Natural killer cell treated with Interleukin-12 subunit alpha and Interleukin-12 subunit beta and Interleukin-15 and Interleukin-18, amount 100 ng/mL, for 72 hours (primary cell): ENCODE measurements at regions not wholly inside any gene's neighbourhood (a gene's known extent, or its start where the extent isn't known, plus 50 kb on each side); places are given as distances from the start of the nearest gene placed in this dataset.

ENCODE experiments used
- ATAC-seq, 2 donors: fragments of 150-1000 bp; cut with Tn5 transposase in 1 of 2; sonication (Bioruptor Pico), chemical (Tn5 transposase) in 1 of 2; 2 replicates each; pipeline ENCODE4 v1.10.0; 2021
- DNase-seq: peaks from one replicate; pipeline ENCODE4 v3.0.0; 2022; ENCODE audit warnings: low spot score
- H3K27ac Mint-ChIP-seq, 2 donors: 1 replicate in 1 of 2; 2 replicates in 1 of 2; pipeline ENCODE4 v1.8.0; 2022; ENCODE audit warnings: mixed read lengths in 2 of 2, mild to moderate bottlenecking in 1 of 2, moderate library complexity in 1 of 2
- H3K27me3 Mint-ChIP-seq, 2 donors: 1 replicate in 1 of 2; 2 replicates in 1 of 2; pipeline ENCODE4 v1.8.0; 2022; ENCODE audit warnings: mixed read lengths in 2 of 2
- H3K36me3 Mint-ChIP-seq: one replicate; pipeline ENCODE4 v1.8.0; 2022; ENCODE audit warnings: mixed read lengths
- H3K4me1 Mint-ChIP-seq, 2 donors: 1 replicate in 1 of 2; 2 replicates in 1 of 2; pipeline ENCODE4 v1.8.0; 2022; ENCODE audit warnings: low read depth in 2 of 2, mixed read lengths in 2 of 2, mild to moderate bottlenecking in 1 of 2
- H3K4me3 Mint-ChIP-seq: one replicate; pipeline ENCODE4 v1.8.0; 2022; ENCODE audit warnings: mixed read lengths
- H3K9me3 Mint-ChIP-seq: 2 replicates; pipeline ENCODE4 v1.8.0; 2022; ENCODE audit warnings: mixed read lengths

DNA sequence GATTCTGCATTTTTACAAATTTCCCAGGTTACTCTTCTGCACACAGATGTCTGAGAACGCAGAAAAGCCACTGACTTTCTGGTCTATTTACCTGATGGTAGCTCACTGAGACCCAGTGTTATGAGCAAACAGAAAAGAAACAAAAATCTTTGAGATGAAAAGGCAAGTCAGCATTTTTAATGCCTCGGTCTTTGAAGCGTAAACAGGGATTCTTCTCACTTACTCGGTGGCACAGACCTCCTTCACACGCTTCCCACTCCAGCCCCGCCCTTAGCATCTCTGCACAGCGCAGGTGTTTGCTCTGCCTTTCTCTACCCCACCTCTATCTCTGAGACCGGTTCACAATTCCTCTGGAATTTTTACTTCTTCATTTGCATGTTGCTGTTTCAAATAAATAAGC lies 195.0 kb upstream of the IRX1 start:
- Mint-ChIP-seq H3K9me3 (peaks cover 9% of the 10 kb centered on the region), H3K4me3 (no peak overlapping the region), H3K27ac (no peak overlapping the region), H3K36me3 (peaks cover 4% of the 10 kb centered on the region), H3K4me1 (no peaks in the 10 kb centered on the region), H3K27me3 (no peaks in the 10 kb centered on the region)
- ATAC-seq, result no peak
- DNase-seq, result no peak

DNA sequence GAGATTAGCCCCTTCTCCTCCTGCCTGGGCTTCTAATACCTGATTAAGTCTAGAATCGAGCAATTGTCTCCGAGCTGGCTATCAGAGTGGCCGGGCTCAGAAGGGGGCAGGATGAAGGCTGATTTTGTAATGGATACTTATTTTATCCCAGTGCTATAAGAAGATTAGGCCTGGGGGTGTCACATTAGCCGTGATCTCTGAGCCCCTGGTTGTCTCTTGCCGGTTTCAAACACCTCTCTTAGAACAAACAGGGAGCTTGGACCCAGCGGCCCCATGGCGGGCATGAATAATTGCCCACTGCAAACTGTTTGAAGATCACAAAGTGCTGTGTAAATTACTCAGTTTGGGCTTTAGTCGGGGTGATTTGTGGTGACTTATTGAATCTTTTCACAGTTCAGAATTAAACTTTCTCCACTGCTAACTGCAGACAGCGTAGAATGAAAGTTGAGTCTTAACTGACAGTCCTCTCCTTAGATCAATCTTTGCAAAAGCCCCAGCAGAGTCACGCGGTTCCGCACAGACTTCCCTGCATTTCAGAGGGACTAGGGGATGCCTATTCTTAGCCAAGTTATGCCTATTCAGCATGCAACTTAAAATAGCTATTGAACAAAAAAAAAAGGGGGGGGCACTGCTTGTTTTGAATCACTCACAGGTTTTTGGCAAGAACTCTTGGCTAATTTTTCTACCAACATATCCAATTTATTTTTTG lies 200.6 kb upstream of the IRX1 start:
- H3K36me3 Mint-ChIP-seq, result peaks cover 4% of the 10 kb centered on the region
- DNase-seq (no peak), ATAC-seq (no peak)
- no peak overlapping the region for H3K4me3 Mint-ChIP-seq
- H3K9me3 Mint-ChIP-seq, result peaks cover 8% of the 10 kb centered on the region
- H3K27ac Mint-ChIP-seq, result no peak overlapping the region
- H3K27me3 Mint-ChIP-seq, result peaks cover 0 to 2% of the 10 kb centered on the region in 2 donors
- no peaks in the 10 kb centered on the region for H3K4me1 Mint-ChIP-seq

DNA sequence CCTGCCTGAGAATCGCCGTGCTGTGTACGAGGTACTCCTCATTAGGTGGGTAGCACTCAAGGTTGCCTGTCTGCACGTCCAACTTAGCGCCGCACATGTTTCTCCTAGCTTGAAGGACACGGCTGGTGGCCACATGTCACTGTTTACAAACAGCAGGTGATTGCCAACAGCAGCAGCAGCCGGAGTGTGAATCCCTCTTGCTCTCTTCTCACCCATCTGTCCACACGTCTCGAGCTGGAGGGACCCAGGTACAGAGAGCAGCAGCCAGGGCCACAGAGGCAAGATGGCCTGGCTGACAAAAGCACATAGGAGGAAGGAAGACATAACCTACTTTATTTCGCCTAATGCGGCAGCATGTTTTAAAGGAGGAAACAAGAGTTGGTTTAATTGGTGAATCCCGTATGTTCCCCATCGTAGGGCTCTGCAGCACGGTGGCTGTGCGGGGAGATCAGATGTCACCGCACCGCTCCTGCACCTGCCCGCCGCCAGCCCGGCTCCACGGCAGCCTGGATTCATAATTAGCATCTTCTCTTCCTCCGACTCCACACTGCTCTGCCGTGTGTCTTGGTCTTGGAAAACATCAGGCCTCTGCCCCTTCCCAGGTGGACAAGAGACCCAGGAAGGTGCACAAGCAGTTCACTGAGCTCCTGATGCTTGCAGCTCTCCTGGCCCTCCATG lies 201.6 kb upstream of the IRX1 start:
- H3K27me3 Mint-ChIP-seq, result peaks cover 0 to 2% of the 10 kb centered on the region in 2 donors

DNA sequence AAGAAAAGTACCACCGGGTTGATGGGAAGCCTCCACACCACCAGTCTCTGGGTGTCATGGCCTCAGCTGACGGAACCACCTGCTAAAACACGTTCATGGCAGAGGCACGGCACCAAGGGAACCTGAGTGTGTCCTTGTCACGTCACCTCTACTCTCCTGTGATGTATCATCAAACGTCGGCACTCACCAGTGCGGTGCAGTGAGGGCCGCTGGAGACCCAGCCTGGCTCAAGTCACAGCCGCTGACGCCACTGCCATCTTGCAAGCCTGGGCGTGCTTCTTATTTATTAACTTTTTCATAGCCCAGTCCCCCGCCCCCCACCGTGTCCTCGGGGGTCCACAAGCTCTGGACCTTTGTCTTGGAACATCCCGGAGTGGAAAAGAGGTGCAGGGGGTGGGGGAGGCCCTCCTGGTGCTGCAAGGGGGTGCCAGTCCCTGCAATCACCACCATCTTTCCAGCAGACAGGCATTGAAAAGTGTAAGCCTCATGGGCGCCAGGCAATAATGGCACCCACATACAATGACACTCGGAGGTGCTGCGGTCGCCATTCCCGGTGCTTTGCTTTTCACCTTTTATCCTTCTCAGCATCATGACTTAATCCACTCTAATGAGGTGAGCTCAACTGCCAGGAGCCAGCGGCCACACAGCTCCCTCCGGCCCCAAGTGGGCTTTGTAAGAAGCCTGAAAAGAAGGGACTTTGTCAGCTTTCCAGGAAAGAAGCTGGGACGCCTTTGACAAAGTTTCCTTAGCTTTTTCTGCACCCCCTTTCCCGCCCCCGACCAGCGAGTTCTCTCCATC lies 202.3 kb upstream of the IRX1 start:
- no peak for DNase-seq
- H3K9me3 Mint-ChIP-seq, result no peaks in the 10 kb centered on the region
- H3K4me1 Mint-ChIP-seq, result no peaks in the 10 kb centered on the region
- H3K27me3 Mint-ChIP-seq, result peaks cover 0 to 2% of the 10 kb centered on the region in 2 donors
- no peak overlapping the region for H3K27ac Mint-ChIP-seq
- no peaks in the 10 kb centered on the region for H3K36me3 Mint-ChIP-seq
- H3K4me3 Mint-ChIP-seq, result no peak overlapping the region
- no peak for ATAC-seq

More for the DNA sequence above, 201.6 kb upstream of the IRX1 start:
- Mint-ChIP-seq H3K4me1 (no peaks in the 10 kb centered on the region), H3K36me3 (peaks cover under 1% of the 10 kb centered on the region), H3K9me3 (no peaks in the 10 kb centered on the region), H3K4me3 (no peak overlapping the region), H3K27ac (no peak overlapping the region)
- DNase-seq, result no peak
- no peak for ATAC-seq

DNA sequence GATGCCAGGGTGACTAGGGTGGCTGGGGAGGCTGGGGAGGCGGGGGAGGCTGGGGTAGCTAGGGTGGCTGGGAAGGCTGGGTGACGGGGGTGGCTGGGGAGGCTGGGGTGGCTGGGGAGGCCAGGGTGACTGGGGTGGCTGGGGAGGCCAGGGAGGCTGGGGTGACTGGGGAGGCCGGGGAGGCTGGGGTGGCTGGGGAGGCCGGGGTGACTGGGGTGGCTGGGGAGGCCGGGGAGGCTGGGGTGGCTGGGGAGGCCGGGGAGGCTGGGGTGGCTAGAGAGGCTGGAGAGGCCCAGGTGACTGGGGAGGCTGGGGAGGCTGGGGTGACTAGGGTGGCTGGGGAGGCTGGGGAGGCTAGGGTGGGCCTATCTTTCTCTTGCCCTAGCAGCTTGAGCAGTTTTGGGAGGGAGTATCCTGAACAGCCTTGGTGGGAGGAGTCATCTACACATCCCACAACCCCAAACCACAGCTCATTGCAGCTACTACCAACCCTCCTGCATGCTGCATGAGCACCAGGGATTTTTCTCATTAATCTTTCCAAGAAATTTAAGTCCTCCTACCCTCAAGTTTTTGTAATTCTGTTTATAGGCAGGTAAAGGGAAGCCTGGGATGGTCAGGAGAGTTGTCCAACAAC lies 203.2 kb upstream of the IRX1 start:
- DNase-seq (no peak), ATAC-seq (no peak)
- no peak overlapping the region for H3K27ac Mint-ChIP-seq
- no peaks in the 10 kb centered on the region for H3K9me3 Mint-ChIP-seq
- peaks cover 0 to 2% of the 10 kb centered on the region in 2 donors for H3K27me3 Mint-ChIP-seq
- no peaks in the 10 kb centered on the region for H3K36me3 Mint-ChIP-seq
- no peak overlapping the region for H3K4me3 Mint-ChIP-seq
- H3K4me1 Mint-ChIP-seq, result no peaks in the 10 kb centered on the region

DNA sequence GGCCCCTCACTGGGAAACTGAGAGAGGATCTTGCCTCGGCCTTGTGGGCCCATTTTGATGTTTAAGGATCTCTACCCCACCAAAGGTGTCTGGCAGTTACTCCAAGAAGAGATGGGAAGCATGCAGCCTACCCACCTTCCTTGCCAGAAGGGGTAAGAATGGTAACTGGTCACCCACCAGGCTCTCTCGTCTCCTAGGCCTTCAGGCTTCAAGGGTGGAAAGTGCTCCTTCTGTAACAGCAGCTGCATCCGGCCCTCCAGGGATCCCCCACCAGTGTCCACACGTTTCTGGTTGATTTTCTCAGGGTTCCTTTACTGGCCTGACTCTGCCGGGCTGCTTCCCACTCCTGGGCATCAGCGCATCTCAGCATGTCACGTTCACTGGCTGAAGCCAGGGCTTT lies 204.4 kb upstream of the IRX1 start:
- Mint-ChIP-seq H3K36me3 (no peaks in the 10 kb centered on the region), H3K27ac (no peak overlapping the region), H3K9me3 (no peaks in the 10 kb centered on the region), H3K27me3 (peaks cover 0 to 2% of the 10 kb centered on the region in 2 donors), H3K4me3 (no peak overlapping the region), H3K4me1 (no peaks in the 10 kb centered on the region)
- DNase-seq (no peak), ATAC-seq (no peak)

DNA sequence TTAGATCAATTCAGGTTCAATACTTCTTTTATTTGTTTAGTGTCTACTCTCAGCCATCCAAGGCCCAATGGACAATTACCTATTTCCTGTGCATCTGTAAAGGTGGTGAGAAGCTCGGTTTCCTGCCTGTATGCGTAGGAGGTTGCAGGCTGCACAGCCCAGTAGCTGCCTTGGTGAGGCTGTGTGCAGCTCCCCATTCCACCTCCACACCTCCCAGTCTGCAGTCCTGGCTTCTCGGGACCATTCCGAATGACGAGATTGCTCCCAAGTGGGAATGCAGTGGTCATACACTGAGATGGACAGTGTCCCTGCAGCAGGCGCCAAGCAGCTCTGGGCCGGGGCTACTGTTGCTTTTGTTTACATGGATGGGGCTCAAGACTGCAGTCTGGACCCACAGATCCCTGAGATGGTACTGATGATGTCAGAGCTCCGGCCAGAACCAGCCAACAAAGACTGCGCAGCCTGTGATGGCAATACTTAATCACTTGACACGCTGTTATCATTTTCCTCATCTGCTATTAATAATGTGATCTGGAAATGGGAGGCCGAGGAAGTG lies 206.1 kb upstream of the IRX1 start:
- ATAC-seq (no peak), DNase-seq (no peak)
- no peaks in the 10 kb centered on the region for H3K4me1 Mint-ChIP-seq
- no peak overlapping the region for H3K27ac Mint-ChIP-seq
- H3K9me3 Mint-ChIP-seq, result no peaks in the 10 kb centered on the region
- H3K4me3 Mint-ChIP-seq, result no peak overlapping the region
- no peaks in the 10 kb centered on the region for H3K36me3 Mint-ChIP-seq
- peaks cover 0 to 2% of the 10 kb centered on the region in 2 donors for H3K27me3 Mint-ChIP-seq

DNA sequence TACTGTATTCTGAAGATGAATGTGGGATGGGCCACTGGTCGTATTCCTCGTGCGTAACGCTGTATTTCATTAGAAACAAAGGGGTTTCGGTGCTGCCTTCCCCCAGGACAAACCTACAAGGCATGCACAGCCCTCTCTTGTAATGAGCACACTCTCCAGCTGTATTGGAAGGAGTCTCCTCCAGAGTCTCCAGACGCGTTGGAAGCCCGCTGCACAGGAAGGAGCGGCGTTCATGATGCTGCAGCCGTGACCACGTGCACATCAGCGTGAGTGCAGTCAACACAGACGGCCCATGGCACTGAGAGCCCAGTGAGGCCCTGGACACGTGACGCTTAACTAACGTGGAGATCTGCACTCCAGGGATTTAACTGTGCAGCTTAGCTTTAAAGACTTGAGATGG lies 209.0 kb upstream of the IRX1 start:
- no peak for DNase-seq
- H3K4me1 Mint-ChIP-seq, result no peaks in the 10 kb centered on the region
- H3K36me3 Mint-ChIP-seq, result peaks cover 5% of the 10 kb centered on the region
- H3K4me3 Mint-ChIP-seq, result no peak overlapping the region
- H3K27ac Mint-ChIP-seq, result no peak overlapping the region
- peaks cover 7% of the 10 kb centered on the region for H3K9me3 Mint-ChIP-seq
- ATAC-seq, result no peak
- no peaks in the 10 kb centered on the region for H3K27me3 Mint-ChIP-seq

DNA sequence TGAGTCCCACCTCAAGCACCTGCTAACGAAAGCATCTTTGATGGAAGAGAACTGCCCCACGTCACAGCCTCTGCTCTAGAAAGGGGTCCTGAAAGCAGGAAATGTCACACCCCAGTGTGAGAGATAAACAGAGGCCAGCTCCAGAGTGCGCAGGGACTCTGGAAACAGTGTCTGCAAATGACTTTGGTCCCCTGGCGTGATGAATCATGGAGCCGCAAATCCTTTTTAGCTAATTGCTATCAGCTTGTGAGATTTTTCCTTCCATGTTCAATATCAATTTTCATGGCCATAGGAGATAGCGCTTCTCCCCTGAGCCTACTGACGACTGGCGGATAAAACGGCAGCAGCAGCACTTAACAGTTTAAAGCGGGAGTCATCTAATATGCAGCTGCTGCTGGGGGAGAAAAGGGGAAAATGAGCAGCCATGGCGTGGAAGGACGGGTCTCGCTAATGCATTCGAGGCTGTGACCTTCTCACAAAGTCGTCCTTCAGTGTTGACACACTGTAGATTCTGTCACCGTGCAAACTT lies 209.6 kb upstream of the IRX1 start:
- Mint-ChIP-seq H3K4me1 (no peaks in the 10 kb centered on the region), H3K27ac (no peak overlapping the region), H3K36me3 (peaks cover 5% of the 10 kb centered on the region), H3K27me3 (no peaks in the 10 kb centered on the region), H3K4me3 (no peak overlapping the region), H3K9me3 (peaks cover 7% of the 10 kb centered on the region)
- ATAC-seq, result no peak
- no peak for DNase-seq

DNA sequence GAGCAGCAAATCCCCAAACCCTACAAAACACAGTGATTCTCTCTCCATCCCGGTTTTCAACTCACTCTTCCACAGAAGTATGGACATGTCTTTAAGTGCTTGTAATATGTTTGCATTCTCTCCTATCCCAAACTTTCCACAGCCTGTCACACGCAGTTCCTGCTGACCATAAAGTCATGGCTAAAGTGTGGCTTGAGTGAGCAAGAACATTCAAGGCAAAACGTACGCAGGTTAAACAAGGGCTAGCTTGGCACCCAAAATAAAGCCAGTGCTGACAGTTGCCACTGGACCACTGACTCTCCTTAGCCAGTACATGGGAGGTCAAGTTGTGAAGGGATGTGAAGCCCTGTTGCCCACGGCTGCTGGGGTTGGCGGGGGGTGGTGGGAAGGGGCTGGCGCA lies 211.1 kb upstream of the IRX1 start:
- H3K4me1 Mint-ChIP-seq, result no peaks in the 10 kb centered on the region
- no peak for ATAC-seq

DNA sequence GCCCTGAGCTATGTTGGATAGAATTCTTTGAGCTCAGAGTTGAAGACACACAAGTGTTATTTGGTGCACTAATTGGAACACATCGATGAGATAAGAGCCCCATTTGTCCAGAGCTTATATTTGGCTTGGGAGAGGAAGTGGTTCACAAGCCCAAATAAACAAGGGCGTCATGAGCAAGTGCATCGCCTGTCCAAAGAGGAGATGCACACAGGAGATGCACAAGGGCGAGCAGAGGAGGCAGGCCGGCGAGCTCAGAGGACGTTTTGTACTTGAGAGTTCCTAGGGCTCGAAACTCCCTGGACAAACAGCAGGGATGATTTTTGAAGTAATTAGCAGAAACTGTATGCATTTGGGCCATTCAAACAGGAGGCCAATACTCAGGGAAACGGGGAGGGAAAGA lies 212.8 kb upstream of the IRX1 start:
- Mint-ChIP-seq H3K4me3 (no peak overlapping the region), H3K4me1 (no peaks in the 10 kb centered on the region), H3K9me3 (peaks cover 7% of the 10 kb centered on the region), H3K27ac (no peak overlapping the region), H3K36me3 (peaks cover 5% of the 10 kb centered on the region), H3K27me3 (no peaks in the 10 kb centered on the region)
- no peak for ATAC-seq
- no peak for DNase-seq

More for the DNA sequence above, 211.1 kb upstream of the IRX1 start:
- H3K36me3 Mint-ChIP-seq, result peaks cover 5% of the 10 kb centered on the region
- H3K4me3 Mint-ChIP-seq, result no peak overlapping the region
- DNase-seq, result no peak
- peaks cover 7% of the 10 kb centered on the region for H3K9me3 Mint-ChIP-seq
- no peak overlapping the region for H3K27ac Mint-ChIP-seq
- no peaks in the 10 kb centered on the region for H3K27me3 Mint-ChIP-seq

DNA sequence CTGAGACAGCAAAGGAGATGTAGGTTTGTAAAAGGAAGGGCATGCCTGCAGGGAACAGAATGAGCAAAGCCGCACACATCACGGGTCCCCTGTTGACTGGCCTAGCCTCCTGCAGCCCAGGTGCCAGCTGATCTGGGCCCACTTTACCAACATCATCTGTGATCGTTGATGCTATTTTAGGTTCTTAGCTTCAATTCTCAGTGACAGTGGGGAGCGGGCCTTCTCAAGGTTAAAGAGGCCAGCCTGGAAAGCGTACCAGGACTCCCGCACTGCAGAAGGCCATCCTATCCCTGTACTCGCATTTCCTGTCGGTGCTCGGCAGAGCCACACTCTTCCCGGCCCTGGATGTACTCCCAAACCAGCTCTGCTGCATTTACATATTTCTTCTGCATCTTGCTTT lies 213.5 kb upstream of the IRX1 start:
- no peaks in the 10 kb centered on the region for H3K4me1 Mint-ChIP-seq
- peaks cover 5% of the 10 kb centered on the region for H3K36me3 Mint-ChIP-seq
- DNase-seq (no peak), ATAC-seq (no peak)
- H3K27me3 Mint-ChIP-seq, result no peaks in the 10 kb centered on the region
- no peak overlapping the region for H3K4me3 Mint-ChIP-seq
- H3K9me3 Mint-ChIP-seq, result peaks cover 7% of the 10 kb centered on the region
- no peak overlapping the region for H3K27ac Mint-ChIP-seq

DNA sequence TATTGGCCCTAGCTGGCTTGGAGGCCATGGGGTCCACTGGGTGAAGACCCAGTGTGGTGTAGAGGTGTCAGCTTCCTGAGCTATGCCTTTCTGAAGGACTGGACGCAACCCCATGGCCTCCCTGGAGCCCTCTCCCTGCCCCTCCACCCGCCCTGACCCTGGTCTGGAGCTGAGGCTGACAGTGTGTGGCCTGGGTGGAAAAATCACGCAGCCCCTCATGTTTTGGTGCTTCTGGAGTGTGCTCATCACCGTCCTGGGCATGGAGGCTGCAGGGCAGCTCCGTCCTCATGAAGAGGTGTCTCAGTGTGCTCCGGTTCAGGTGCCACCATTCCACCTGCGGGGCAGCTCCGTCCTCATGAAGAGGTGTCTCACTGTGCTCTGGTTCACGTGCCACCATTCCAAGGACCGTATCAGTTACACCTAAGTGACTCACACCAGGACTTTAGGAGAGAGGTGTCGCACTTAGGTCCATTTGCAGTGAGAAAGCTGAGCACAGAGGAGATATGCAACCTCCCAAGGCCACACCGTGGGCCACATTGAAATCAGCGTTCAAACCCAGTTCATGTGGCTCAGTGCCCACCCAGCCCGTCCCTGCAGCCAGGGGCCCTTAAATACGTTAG lies 214.3 kb upstream of the IRX1 start:
- Mint-ChIP-seq H3K36me3 (peaks cover 5% of the 10 kb centered on the region), H3K4me1 (no peaks in the 10 kb centered on the region), H3K27ac (no peak overlapping the region), H3K9me3 (peaks cover 7% of the 10 kb centered on the region), H3K27me3 (no peaks in the 10 kb centered on the region), H3K4me3 (no peak overlapping the region)
- ATAC-seq (peak in 1 of 2 donors; percentile 26), DNase-seq (no peak)
